GM13976 (cell line): ENCODE measurements at regions not wholly inside any gene's neighbourhood (a gene's known extent, or its start where the extent isn't known, plus 50 kb on each side); places are given as distances from the start of the nearest gene placed in this dataset.

Experiments
- DNase-seq: peaks from one replicate; pipeline ENCODE4 v3.0.0; 2012; ENCODE audit warnings: low spot score
- in situ Hi-C: fragments of 300-500 bp; cut with MboI; formaldehyde crosslinking; loops from one replicate; pipeline ENCODE4 v1.12.0; 2022; ENCODE audit warnings: low sequenced_read_pairs, mixed read lengths, inconsistent platforms; ENCODE audit not compliant: unreplicated experiment
- TF ChIP-seq, protein P1 (sequence below): IDR thresholded peaks from 2 replicates; pipeline ENCODE4 v1.5.1; 2012; ENCODE audit warnings: borderline replicate concordance, mild to moderate bottlenecking; ENCODE audit not compliant: insufficient read depth; ENCODE audit errors: extremely low read depth, missing control alignments, control extremely low read depth

DNA sequence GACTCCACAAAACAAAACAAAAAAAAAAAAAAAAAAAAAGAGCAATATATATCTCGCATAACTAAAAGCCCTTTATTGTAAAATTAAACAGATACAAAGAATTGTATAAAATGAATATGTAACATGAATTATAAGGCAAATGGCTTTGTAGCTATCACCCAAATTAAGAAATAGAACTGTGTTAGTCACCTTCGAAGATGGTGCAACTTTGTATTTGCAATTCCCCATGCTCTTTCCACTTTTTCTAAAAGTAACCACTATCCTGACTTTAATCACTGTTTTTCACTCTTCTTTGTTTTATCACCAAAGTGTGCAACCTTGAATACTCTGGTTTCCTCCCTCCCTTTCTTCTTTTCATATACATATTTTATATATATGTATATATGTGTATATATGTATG, 57.1 kb upstream of the HTR2A start:
- in situ Hi-C loops, result no loop called here
- DNase-seq, result no peak
- TF ChIP-seq, protein P1, sequence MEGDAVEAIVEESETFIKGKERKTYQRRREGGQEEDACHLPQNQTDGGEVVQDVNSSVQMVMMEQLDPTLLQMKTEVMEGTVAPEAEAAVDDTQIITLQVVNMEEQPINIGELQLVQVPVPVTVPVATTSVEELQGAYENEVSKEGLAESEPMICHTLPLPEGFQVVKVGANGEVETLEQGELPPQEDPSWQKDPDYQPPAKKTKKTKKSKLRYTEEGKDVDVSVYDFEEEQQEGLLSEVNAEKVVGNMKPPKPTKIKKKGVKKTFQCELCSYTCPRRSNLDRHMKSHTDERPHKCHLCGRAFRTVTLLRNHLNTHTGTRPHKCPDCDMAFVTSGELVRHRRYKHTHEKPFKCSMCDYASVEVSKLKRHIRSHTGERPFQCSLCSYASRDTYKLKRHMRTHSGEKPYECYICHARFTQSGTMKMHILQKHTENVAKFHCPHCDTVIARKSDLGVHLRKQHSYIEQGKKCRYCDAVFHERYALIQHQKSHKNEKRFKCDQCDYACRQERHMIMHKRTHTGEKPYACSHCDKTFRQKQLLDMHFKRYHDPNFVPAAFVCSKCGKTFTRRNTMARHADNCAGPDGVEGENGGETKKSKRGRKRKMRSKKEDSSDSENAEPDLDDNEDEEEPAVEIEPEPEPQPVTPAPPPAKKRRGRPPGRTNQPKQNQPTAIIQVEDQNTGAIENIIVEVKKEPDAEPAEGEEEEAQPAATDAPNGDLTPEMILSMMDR, result no peak

DNA sequence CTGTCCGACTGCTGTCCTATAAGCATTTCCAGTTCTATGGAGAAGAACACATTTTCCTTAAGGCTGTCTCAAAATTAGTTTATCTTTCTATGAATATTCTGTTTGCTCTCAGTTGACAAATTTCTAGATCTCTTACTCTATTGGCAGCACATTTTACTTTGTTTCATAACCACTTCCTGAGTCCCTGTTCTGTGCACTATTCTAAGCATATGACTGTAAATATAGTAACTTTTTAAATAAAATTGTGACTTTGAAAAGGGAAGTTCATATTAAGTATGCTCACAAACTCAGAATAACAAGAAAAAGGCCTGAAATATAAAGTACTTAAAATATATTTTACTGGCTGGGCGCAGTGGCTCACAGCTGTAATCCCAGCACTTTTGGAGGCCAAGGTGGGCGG, 56.5 kb upstream of the HTR2A start:
- TF ChIP-seq, protein P1, result no peak
- in situ Hi-C loops, result no loop called here
- no peak for DNase-seq

DNA sequence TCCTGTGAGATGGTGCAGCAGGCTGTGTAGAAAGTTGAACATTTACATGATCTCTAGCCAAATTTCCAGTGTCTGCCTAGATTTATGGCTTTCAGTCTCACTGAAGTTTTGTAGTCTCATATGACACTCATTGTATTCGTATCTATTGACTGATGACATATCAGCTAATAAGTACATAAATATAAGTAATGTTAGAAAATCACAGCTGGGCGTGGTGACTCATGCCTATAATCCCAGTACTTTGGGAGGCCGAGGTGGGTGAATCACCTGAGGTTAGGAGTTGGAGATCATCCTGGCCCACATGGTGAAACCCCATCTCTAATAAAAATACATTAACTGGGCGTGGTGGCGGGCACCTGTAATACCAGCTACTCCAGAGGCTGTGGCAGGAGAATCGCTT, 54.7 kb upstream of the HTR2A start:
- in situ Hi-C loops, result no loop called here
- no peak for DNase-seq
- TF ChIP-seq, protein P1, result no peak

DNA sequence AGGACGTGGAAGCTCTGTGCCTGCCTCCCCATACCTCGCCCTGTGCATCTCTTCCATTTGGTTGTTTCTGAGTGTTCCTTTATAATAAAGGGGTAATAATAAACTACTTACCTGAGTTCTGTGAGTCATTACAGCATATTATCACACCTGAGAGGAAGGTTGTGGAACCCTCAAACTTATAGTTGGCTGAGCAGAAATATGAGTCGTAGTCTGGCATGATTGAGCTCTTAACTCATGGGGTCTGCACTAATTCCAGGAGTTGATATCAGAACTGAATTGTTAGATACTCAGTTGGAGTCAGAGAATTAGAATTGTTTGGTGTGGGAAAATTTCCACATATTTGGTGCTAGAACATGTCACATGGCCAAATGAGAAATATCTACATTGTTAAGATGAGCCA, 52.4 kb upstream of the HTR2A start:
- DNase-seq, result no peak
- in situ Hi-C loops, result no loop called here
- TF ChIP-seq, protein P1, result no peak

DNA sequence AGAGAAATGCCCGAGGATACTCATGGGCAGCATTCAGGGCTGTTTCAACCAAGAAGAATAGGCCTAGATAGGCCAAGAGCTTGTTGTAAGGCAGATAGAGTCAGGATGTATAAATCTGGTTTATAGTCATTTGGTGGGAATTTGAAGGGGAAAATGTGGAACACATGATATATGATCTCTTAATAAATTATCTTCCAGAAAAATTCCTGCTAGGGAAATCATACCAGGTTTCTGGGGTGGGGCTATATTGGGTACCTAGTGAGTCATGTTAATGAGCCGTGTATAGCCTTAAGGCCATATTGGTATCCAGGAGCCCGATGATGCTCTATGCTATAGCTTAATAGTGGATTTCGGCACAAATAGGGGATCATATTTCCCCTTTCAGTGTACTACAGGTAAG, 51.5 kb upstream of the HTR2A start:
- no peak for DNase-seq
- TF ChIP-seq, protein P1, result no peak
- in situ Hi-C loops, result no loop called here

DNA sequence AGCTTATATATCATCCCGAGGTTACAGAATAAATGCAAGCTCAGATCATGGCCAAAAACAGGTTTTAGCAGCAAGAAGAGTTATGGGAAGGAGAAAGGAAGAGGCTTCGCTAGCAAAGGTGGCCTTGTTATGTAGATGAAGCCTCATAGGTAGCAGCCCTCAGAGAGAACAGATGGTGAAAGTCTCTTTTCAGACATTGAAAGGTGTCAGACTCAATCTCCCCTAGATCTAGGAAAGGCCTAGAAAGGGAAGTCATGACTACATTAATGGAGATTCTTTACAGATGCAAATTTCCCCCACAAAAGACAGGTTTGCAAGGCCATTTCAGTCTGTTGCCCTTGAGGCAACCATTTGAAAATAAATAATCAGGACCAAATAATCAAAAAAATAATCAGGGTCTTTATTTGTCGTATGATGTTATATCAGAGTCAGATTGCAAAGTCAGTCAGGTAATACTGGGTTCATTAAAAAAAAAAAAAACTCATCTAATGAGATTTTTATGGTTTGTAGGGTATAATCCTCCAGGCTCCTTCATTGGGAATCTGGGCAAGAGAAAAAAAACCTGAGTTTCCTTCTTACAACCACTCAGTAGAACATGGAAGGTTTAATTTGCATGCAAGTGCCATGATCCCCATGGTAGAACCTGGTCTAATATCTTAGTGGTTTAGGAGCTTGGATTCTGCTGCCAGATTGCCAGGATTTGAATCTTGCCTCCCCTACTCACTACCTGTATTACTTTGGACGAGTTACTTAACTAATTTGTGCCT, 50.8 kb upstream of the HTR2A start:
- in situ Hi-C loops, result no loop called here
- TF ChIP-seq, protein P1, result no peak
- DNase-seq, result no peak
